GM12878 (cell line): ENCODE measurements at regions not wholly inside any gene's neighbourhood (a gene's known extent, or its start where the extent isn't known, plus 50 kb on each side); places are given as distances from the start of the nearest gene placed in this dataset.

ENCODE experiments used
- ATAC-seq: fragments of 200-7000 bp; cut with Tn5 transposase; 3 replicates; pipeline ENCODE4 v1.9.1; 2020; ENCODE audit warnings: mild to moderate bottlenecking, moderate library complexity
- BruUV-seq: library from RNA; stranded (reverse); fragments of 400-500 nt; replicated peaks from 2 replicates; lab custom pipeline; 2021; lab: Mats Ljungman, UMichigan
- CTCF ChIA-PET: fragments of 300-600 bp; sonication (Branson Sonifier 250); formaldehyde crosslinking; extraction: SDS; loops from one replicate; lab custom pipeline; 2021; ENCODE audit warnings: inconsistent platforms; lab: Yijun Ruan, JAX
- POLR2A ChIA-PET: fragments of 350-600 bp; formaldehyde crosslinking; extraction: SDS; loops from one replicate; lab custom pipeline; 2021; ENCODE audit warnings: inconsistent platforms; lab: Charles Lee
- RAD21 ChIA-PET: fragments of 300-600 bp; sonication (Branson Sonifier 250); formaldehyde crosslinking; loops from one replicate; lab custom pipeline; 2023; ENCODE audit warnings: antibody characterized with exemption; ENCODE audit not compliant: unreplicated experiment; lab: Charles Lee
- SMC1A ChIA-PET: fragments of 300-600 bp; sonication (Branson Sonifier 250); formaldehyde crosslinking; loops from one replicate; lab custom pipeline; 2023; ENCODE audit not compliant: unreplicated experiment, uncharacterized antibody; lab: Charles Lee
- DNase-seq: peaks from one replicate; pipeline ENCODE4 v3.0.0-alpha.2; 2011; ENCODE audit warnings: low read depth, low spot score
- FAIRE-seq: peaks from 3 replicates; lab custom pipeline; 2011; peaks lifted over from hg19 to GRCh38; lab: Jason Lieb, UNC
- H2AFZ ChIP-seq: 2 replicates; pipeline ENCODE4 v1.6.0; 2011; ENCODE audit warnings: low read depth, low read length, control low read depth; ENCODE audit not compliant: control insufficient read depth
- H3K27ac ChIP-seq: 2 replicates; pipeline ENCODE4 v1.5.1; 2011; ENCODE audit warnings: control low read depth; ENCODE audit not compliant: control insufficient read depth, insufficient read depth
- H3K27me3 ChIP-seq, 2 experiments: replicated peaks in 1 of 2; 2 replicates each; pipeline versions ENCODE4 v1.6.0 to v1.6.1; 2011; ENCODE audit warnings: low read length in 1 of 2; ENCODE audit not compliant: control insufficient read depth in 2 of 2, insufficient read depth in 2 of 2
- H3K36me3 ChIP-seq, 2 experiments: 2 replicates each; pipeline ENCODE4 v1.5.1; 2011; ENCODE audit warnings: low read length in 1 of 2; ENCODE audit not compliant: control insufficient read depth in 2 of 2, insufficient read depth in 2 of 2
- H3K4me1 ChIP-seq: 2 replicates; pipeline ENCODE4 v1.6.1; 2011; ENCODE audit warnings: mild to moderate bottlenecking, low read length, moderate library complexity, mixed read lengths; ENCODE audit not compliant: control insufficient read depth, insufficient read depth
- H3K4me2 ChIP-seq: 2 replicates; pipeline ENCODE4 v1.6.0; 2011; ENCODE audit warnings: control low read depth; ENCODE audit not compliant: control insufficient read depth, insufficient read depth
- H3K4me3 ChIP-seq: fragments of 200-600 bp; sonication (generic); 2 replicates; pipeline ENCODE4 v1.5.1; 2016
- H3K79me2 ChIP-seq: 2 replicates; pipeline ENCODE4 v1.6.0; 2011; ENCODE audit warnings: low read length; ENCODE audit not compliant: control insufficient read depth, insufficient read depth
- H3K9ac ChIP-seq: 2 replicates; pipeline ENCODE4 v1.8.0; 2011; ENCODE audit warnings: low read length, control low read depth, mixed read lengths; ENCODE audit not compliant: control insufficient read depth, insufficient read depth
- H3K9me3 ChIP-seq: replicated peaks from 3 replicates; pipeline ENCODE4 v1.5.1; 2011; ENCODE audit warnings: mild to moderate bottlenecking, low read length; ENCODE audit not compliant: control insufficient read depth, insufficient read depth
- H4K20me1 ChIP-seq: 2 replicates; pipeline ENCODE4 v1.6.0; 2011; ENCODE audit not compliant: control insufficient read depth, insufficient read depth
- NR2C2 ChIP-seq: IDR thresholded peaks from 2 replicates; pipeline ENCODE4 v1.6.1; 2011; ENCODE audit warnings: borderline replicate concordance, low read depth; ENCODE audit not compliant: control insufficient read depth, insufficient read length
- PAX5 ChIP-seq: IDR thresholded peaks from 2 replicates; pipeline ENCODE4 v1.6.1; 2011; ENCODE audit warnings: low read depth, low read length, borderline replicate concordance
- SP1 ChIP-seq: IDR thresholded peaks from one replicate; pipeline ENCODE4 v1.6.1; 2011; ENCODE audit warnings: low read depth, low read length
- SUZ12 ChIP-seq: fragments of 200-600 bp; sonication (generic); IDR thresholded peaks from one replicate; pipeline ENCODE4 v1.6.1; 2018; ENCODE audit warnings: antibody characterized with exemption, mild to moderate bottlenecking; ENCODE audit not compliant: unreplicated experiment
- WGBS: methylation state at CpG from one replicate; pipeline ENCODE4 v1.1.6; 2016; ENCODE audit warnings: low lambda C conversion rate; ENCODE audit not compliant: insufficient replicate concordance, insufficient coverage; ENCODE audit errors: missing lambda C conversion rate; 5-methylcytosine and 5-hydroxymethylcytosine counted together
- in situ Hi-C: fragments of 300-500 bp; cut with MboI; formaldehyde crosslinking; loops from 9 replicates; pipeline ENCODE4 v1.14.3; 2018; ENCODE audit warnings: mixed read lengths
- intact Hi-C: fragments of 100-400 bp; cut with micrococcal nuclease; formaldehyde crosslinking; loops from one replicate; pipeline ENCODE4 v1.14.2; 2022; ENCODE audit not compliant: unreplicated experiment
- TF ChIP-seq, protein P1 (sequence below): fragments of 450-650 bp; IDR thresholded peaks from 2 replicates; pipeline ENCODE4 v1.6.1; 2016; ENCODE audit warnings: mild to moderate bottlenecking

DNA sequence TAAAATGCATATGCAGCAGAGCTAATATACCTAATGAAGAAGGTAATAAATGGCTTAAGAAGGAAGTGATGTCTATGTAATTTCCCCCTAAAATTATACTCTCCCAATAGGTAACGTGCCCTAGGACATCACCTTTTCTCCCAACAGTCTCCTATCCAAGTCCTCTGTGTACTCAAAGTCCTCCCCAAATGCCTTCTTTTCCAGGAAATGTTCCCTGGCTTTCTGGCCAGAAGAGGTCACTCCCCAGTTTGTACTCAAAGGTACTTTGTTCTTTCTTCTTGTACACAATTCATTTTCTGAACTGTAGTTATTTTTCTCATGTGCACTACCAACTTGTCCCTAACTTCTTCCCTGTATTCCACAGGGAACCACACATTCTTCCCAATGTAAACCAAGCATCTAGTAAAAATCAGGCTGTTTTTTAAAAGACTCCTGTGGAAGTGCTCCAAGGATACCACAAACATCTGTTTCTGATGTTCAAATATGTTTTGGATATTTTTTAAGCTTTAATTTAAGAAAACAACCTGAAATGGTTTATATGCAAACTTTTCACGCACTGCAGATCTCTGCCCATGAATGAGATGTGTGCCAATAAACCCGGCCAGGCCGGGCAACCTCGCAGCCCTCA lies 262.3 kb upstream of the KLF14 start:
- H2AFZ ChIP-seq: peak overlapping the region; percentile 43; the same call in 1 of the 2 replicates
- ATAC-seq (no peak), DNase-seq (no peak), FAIRE-seq (no peak)
- WGBS: 53% methylated on average over 5 of the region's 5 CpGs
- no peaks in the 10 kb centered on the region for H4K20me1 ChIP-seq
- H3K79me2 ChIP-seq: peaks cover 2% of the 10 kb centered on the region
- no peaks in the 10 kb centered on the region for H3K9me3 ChIP-seq
- no peaks in the 10 kb centered on the region for H3K27me3 ChIP-seq
- intact Hi-C loops: no loop called here
- ChIA-PET CTCF (interaction anchor here (0.9 to 8.1 kb wide), 8 partner anchors 11 to 519 kb away, joined by 3 to 91 read pairs (median 4); no protein-coding TSS in a partner anchor), POLR2A (interaction anchor here (0.7 to 1.0 kb wide), 2 partner anchors 39 to 1045 kb away, joined by 3 read pairs; no protein-coding TSS in a partner anchor), SMC1A (interaction anchor here (0.9 to 4.7 kb wide), 15 partner anchors 8 to 99 kb away, joined by 3 to 49 read pairs (median 4); no protein-coding TSS in a partner anchor), RAD21 (interaction anchor here (0.5 to 3.4 kb wide), 10 partner anchors 8 to 99 kb away, joined by 3 to 35 read pairs (median 4); no protein-coding TSS in a partner anchor)
- H3K27ac ChIP-seq: no peak overlapping the region
- BruUV-seq: no TSS peak
- H3K36me3 ChIP-seq: no peaks in the 10 kb centered on the region; a peak in 2 of 4 replicates
- H3K4me3 ChIP-seq: no peak overlapping the region
- in situ Hi-C loops: no loop called here
- TF ChIP-seq, protein P1, sequence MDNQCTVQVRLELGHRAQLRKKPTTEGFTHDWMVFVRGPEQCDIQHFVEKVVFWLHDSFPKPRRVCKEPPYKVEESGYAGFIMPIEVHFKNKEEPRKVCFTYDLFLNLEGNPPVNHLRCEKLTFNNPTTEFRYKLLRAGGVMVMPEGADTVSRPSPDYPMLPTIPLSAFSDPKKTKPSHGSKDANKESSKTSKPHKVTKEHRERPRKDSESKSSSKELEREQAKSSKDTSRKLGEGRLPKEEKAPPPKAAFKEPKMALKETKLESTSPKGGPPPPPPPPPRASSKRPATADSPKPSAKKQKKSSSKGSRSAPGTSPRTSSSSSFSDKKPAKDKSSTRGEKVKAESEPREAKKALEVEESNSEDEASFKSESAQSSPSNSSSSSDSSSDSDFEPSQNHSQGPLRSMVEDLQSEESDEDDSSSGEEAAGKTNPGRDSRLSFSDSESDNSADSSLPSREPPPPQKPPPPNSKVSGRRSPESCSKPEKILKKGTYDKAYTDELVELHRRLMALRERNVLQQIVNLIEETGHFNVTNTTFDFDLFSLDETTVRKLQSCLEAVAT: no peak
- TF ChIP-seq PAX5 (no peak), SUZ12 (no peak), SP1 (no peak), NR2C2 (no peak)
- H3K4me1 ChIP-seq: peaks cover 18% of the 10 kb centered on the region
- H3K4me2 ChIP-seq: 0 out of 2 replicates have a peak overlapping the region, but pooled peaks have one; percentile 21
- no peak overlapping the region for H3K9ac ChIP-seq
